ENCODE measurements at regions not wholly inside any gene's neighbourhood (a gene's known extent, or its start where the extent isn't known, plus 50 kb on each side); places are given as distances from the start of the nearest gene placed in this dataset.

GRCh38 chr13:104831831-104832230, 1703.6 kb downstream of the EFNB2 start:
- no peaks in the 10 kb centered on the region for H3K36me3 ChIP-seq
- intact Hi-C loops (cut with DNase I) = no loop called here
- TF ChIP-seq POLR2AphosphoS5 (IDR thresholded peaks at IDR 0.05) (no peak), POLR2A (IDR thresholded peaks at IDR 0.05; ENCODE audit: low read depth) (no peak), EP300 (IDR thresholded peaks at IDR 0.05) (no peak)
- TF ChIP-seq, protein P1, sequence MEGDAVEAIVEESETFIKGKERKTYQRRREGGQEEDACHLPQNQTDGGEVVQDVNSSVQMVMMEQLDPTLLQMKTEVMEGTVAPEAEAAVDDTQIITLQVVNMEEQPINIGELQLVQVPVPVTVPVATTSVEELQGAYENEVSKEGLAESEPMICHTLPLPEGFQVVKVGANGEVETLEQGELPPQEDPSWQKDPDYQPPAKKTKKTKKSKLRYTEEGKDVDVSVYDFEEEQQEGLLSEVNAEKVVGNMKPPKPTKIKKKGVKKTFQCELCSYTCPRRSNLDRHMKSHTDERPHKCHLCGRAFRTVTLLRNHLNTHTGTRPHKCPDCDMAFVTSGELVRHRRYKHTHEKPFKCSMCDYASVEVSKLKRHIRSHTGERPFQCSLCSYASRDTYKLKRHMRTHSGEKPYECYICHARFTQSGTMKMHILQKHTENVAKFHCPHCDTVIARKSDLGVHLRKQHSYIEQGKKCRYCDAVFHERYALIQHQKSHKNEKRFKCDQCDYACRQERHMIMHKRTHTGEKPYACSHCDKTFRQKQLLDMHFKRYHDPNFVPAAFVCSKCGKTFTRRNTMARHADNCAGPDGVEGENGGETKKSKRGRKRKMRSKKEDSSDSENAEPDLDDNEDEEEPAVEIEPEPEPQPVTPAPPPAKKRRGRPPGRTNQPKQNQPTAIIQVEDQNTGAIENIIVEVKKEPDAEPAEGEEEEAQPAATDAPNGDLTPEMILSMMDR (IDR thresholded peaks at IDR 0.05) = no peak

DNA sequence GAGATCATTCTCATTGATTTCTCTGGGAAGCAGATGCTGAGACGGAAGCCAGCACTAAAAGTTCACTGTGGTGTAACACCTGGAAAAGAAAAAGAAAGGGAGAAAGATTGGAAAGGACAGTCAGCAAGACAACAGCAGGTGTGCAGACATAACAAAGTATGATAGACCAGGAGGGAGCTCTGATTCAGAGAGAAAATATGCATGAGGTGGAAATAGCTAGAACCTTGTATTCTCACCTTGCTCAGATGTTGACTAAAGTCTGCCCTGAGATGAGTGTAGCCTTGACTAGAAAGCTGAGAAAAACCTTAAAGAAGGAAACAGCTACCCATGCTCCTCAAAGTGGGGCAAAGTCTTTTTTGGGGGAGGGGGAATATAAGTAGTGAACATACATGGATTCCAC, 1711.8 kb downstream of the EFNB2 start:
- H3K4me1 ChIP-seq = no peaks in the 10 kb centered on the region
- no peak for DNase-seq (ENCODE audit: extremely low spot score)
- intact Hi-C loops (cut with DNase I) = no loop called here
- H3K9me3 ChIP-seq = no peaks in the 10 kb centered on the region
- H3K4me3 ChIP-seq = no peak overlapping the region
- no peak overlapping the region for H3K27ac ChIP-seq (replicated peaks in 1 of 4)
- H3K27me3 ChIP-seq = no peaks in the 10 kb centered on the region
- TF ChIP-seq POLR2AphosphoS5 (IDR thresholded peaks at IDR 0.05) = no peak
- no peak for TF ChIP-seq POLR2A (IDR thresholded peaks at IDR 0.05; ENCODE audit: low read depth)
- TF ChIP-seq EP300 (IDR thresholded peaks at IDR 0.05) = no peak
- TF ChIP-seq, protein P1 (IDR thresholded peaks at IDR 0.05) = no peak
- 86% methylated on average over 1 of the region's 1 CpG for WGBS
- no peaks in the 10 kb centered on the region for H3K36me3 ChIP-seq

More at GRCh38 chr13:104831831-104832230, 1703.6 kb downstream of the EFNB2 start:
- Histone ChIP-seq H3K9me3 (no peaks in the 10 kb centered on the region), H3K4me1 (no peaks in the 10 kb centered on the region), H3K27me3 (no peaks in the 10 kb centered on the region), H3K4me3 (no peak overlapping the region), H3K27ac (replicated peaks in 1 of 4) (no peak overlapping the region)
- no peak for DNase-seq (ENCODE audit: extremely low spot score)
- WGBS = 80% methylated on average over 6 of the region's 6 CpGs

GRCh38 chr13:104823071-104823470, 1712.4 kb downstream of the EFNB2 start:
- Histone ChIP-seq H3K4me1 (no peaks in the 10 kb centered on the region), H3K9me3 (no peaks in the 10 kb centered on the region), H3K27ac (replicated peaks in 1 of 4) (no peak overlapping the region), H3K4me3 (no peak overlapping the region), H3K27me3 (no peaks in the 10 kb centered on the region), H3K36me3 (no peaks in the 10 kb centered on the region)
- TF ChIP-seq POLR2AphosphoS5 (IDR thresholded peaks at IDR 0.05) = no peak
- TF ChIP-seq POLR2A (IDR thresholded peaks at IDR 0.05; ENCODE audit: low read depth) = no peak
- no peak for TF ChIP-seq EP300 (IDR thresholded peaks at IDR 0.05)
- DNase-seq (ENCODE audit: extremely low spot score) = no peak
- intact Hi-C loops (cut with DNase I) = no loop called here
- WGBS = 41% methylated on average over 3 of the region's 3 CpGs

DNA sequence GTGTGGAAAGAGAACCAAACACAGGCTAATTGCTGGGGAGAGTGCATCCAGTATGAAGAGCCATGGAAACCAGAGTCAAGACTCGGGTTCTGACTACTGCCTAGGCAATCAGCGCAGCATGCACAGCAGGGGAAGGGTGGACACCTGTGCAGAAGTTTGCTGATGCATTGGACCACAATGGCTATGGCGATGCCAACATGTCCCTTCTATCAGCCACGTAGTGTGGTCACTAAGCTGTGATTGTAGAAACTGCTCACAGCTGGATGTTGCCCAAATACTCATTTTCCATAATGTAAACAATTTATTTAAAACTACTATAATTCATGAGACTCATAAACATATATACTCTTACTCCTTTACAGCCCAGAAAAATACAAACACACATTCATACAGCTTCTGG, 1718.2 kb downstream of the EFNB2 start:
- WGBS = 96% methylated on average over 4 of the region's 4 CpGs
- Histone ChIP-seq H3K27ac (replicated peaks in 1 of 4) (no peak overlapping the region), H3K4me3 (no peak overlapping the region), H3K4me1 (no peaks in the 10 kb centered on the region), H3K27me3 (no peaks in the 10 kb centered on the region), H3K9me3 (no peaks in the 10 kb centered on the region), H3K36me3 (no peaks in the 10 kb centered on the region)
- no peak for DNase-seq (ENCODE audit: extremely low spot score)
- intact Hi-C loops (cut with DNase I) = no loop called here
- TF ChIP-seq EP300 (IDR thresholded peaks at IDR 0.05) (no peak), POLR2A (IDR thresholded peaks at IDR 0.05; ENCODE audit: low read depth) (no peak), POLR2AphosphoS5 (IDR thresholded peaks at IDR 0.05) (no peak)
- TF ChIP-seq, protein P1 (IDR thresholded peaks at IDR 0.05) = no peak

DNA sequence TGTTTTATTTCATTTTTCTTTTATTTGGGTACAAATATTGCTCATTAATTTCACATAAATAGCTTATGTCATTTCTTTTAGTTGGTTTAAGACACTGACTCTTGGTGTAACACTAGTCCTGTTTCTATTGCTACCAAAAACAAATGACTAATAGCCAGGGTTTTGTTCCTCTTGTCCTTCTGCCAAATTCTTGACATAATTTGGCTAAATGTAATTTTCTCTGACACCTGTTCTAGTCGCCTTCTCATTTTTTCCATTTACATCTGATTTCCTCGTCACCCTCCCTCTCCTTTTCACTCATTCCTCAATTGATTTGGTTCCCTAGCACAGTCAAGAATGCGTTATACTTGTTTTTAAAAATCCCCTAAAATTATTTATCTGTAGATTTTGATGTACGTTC, 1718.7 kb downstream of the EFNB2 start:
- 70% methylated on average over 4 of the region's 4 CpGs for WGBS
- intact Hi-C loops (cut with DNase I) = no loop called here
- no peaks in the 10 kb centered on the region for H3K9me3 ChIP-seq
- no peaks in the 10 kb centered on the region for H3K36me3 ChIP-seq
- no peak for DNase-seq (ENCODE audit: extremely low spot score)
- H3K4me1 ChIP-seq = no peaks in the 10 kb centered on the region
- TF ChIP-seq POLR2AphosphoS5 (IDR thresholded peaks at IDR 0.05) = no peak
- no peak for TF ChIP-seq POLR2A (IDR thresholded peaks at IDR 0.05; ENCODE audit: low read depth)
- no peak for TF ChIP-seq EP300 (IDR thresholded peaks at IDR 0.05)
- TF ChIP-seq, protein P1 (IDR thresholded peaks at IDR 0.05) = no peak
- no peak overlapping the region for H3K27ac ChIP-seq (replicated peaks in 1 of 4)
- no peak overlapping the region for H3K4me3 ChIP-seq
- no peaks in the 10 kb centered on the region for H3K27me3 ChIP-seq

Measured in esophagus muscularis mucosa (tissue), 4 donors.